Hepatocyte (in vitro differentiated cells): ENCODE measurements at regions not wholly inside any gene's neighbourhood (a gene's known extent, or its start where the extent isn't known, plus 50 kb on each side); places are given as distances from the start of the nearest gene placed in this dataset.

Source experiments
- CTCF ChIP-seq: fragments of 200-600 bp; sonication (generic); IDR thresholded peaks from 2 replicates; pipeline ENCODE4 v1.5.1; 2016; ENCODE audit warnings: antibody characterized with exemption, mild to moderate bottlenecking; ENCODE audit not compliant: poor library complexity
- EZH2 ChIP-seq: fragments of 200-600 bp; sonication (generic); IDR thresholded peaks from 2 replicates; pipeline ENCODE4 v1.6.1; 2016; ENCODE audit warnings: antibody characterized with exemption, mild to moderate bottlenecking, borderline replicate concordance

GRCh38 chr4:89382439-89382838, 74.8 kb upstream of the GPRIN3 start:
- TF ChIP-seq CTCF (no peak), EZH2 (no peak)
